ENCODE measurements at regions not wholly inside any gene's neighbourhood (a gene's known extent, or its start where the extent isn't known, plus 50 kb on each side); places are given as distances from the start of the nearest gene placed in this dataset.

DNA sequence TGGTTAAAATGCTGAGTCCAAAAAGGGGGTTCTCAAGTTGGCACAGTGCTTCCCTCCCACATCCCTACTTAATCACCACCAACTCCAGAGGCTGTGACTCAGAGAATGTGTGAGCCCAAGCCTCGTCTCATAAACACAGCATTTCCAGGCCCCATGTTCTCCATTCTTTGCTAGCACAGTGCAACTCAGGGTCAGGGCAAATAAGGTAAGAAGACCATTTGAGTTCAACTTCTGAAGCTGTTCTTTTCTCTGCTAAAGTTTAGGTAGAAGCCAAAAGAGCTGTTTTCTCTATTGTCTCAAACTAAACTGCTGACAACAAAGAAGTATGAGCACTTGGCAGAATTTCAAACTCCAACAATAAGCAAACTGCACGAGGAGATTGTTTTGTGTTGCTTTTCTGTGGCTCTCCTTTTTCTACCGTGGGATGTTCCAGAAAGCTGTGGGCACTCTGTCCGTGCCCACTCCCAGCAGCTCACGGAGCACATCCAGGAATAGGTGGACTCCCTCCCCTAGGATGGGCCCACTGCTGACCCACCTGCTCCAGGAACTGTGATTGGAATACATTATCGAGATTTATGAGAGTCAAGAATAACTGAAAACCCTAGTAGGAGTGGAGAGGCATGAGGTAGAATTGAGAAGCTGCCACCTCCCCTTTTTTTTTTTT is 494.3 kb downstream of the COG6 start:
- H3K36me3 ChIP-seq (replicated peaks; ENCODE audit: control insufficient read depth, insufficient read depth, low read length) = no peaks in the 10 kb centered on the region
- DNase-seq = no peak
- no peak overlapping the region for H3K4me3 ChIP-seq (ENCODE audit: insufficient read depth, low read depth, low read length)
- no peaks in the 10 kb centered on the region for H3K27me3 ChIP-seq (ENCODE audit: control insufficient read depth, insufficient read depth, low read length)

DNA sequence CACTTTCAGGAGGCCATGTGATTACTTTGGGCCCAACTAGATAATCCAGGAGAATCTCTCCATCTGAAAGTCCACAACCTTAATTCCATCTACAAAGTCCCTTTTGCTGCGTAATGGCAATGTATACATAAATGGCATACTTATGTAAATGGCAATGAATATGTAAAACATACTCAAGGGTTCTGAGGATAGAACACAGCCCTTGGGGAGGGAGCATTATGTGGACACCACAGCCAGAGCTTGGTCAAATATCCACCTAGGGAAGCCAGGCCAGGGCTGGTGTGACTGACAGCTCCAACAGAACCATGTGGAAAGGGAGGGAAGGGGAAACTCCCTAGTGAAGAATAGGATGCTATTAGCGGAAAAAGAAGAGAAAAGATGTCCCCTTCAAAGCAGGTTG is 496.2 kb downstream of the COG6 start:
- no peaks in the 10 kb centered on the region for H3K27me3 ChIP-seq (ENCODE audit: control insufficient read depth, insufficient read depth, low read length)
- H3K36me3 ChIP-seq (replicated peaks; ENCODE audit: control insufficient read depth, insufficient read depth, low read length) = no peaks in the 10 kb centered on the region
- no peak overlapping the region for H3K4me3 ChIP-seq (ENCODE audit: insufficient read depth, low read depth, low read length)
- no peak for DNase-seq

DNA sequence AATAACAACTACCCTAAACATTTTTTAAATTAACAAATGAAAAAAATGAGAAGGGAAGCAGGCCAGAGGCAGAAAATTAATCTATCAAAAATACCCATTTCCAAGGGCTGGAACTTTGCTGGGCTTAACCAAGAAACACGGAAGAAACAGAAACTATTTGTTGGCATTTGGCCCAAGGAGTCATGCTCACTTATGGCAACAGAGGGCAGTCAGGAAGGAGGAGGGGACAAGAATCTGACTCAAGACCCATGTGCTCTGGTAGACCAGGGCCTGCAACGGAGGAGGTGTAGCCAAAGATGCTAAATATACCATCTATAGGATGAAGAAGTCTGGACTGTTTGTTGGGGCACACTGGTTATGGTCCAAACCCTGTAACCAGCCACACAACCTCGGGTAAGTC is 496.7 kb downstream of the COG6 start:
- DNase-seq = no peak
- Histone ChIP-seq H3K36me3 (replicated peaks; ENCODE audit: control insufficient read depth, insufficient read depth, low read length) (no peaks in the 10 kb centered on the region), H3K4me3 (ENCODE audit: insufficient read depth, low read depth, low read length) (no peak overlapping the region), H3K27me3 (ENCODE audit: control insufficient read depth, insufficient read depth, low read length) (no peaks in the 10 kb centered on the region)

DNA sequence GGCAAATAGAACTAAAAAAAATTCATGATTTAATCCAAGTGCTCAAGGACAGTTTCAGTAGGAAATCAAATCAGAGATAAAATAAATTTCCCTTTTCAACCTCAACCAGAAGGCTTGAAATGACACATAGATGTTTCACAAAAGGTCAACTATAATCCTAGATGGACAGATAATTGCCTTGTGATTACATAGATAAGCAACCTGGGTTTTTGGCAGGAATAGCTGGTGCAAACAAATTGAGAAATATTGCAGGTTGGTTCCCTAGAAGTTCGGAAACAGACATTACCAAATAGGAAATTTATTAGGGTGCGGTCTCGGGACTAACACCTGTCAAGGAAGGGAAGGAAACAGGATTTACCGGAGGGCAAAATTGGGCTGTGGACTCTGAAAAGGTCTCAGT is 497.5 kb downstream of the COG6 start:
- H3K36me3 ChIP-seq (replicated peaks; ENCODE audit: control insufficient read depth, insufficient read depth, low read length) = no peaks in the 10 kb centered on the region
- H3K4me3 ChIP-seq (ENCODE audit: insufficient read depth, low read depth, low read length) = no peak overlapping the region
- H3K27me3 ChIP-seq (ENCODE audit: control insufficient read depth, insufficient read depth, low read length) = no peaks in the 10 kb centered on the region
- DNase-seq = no peak

DNA sequence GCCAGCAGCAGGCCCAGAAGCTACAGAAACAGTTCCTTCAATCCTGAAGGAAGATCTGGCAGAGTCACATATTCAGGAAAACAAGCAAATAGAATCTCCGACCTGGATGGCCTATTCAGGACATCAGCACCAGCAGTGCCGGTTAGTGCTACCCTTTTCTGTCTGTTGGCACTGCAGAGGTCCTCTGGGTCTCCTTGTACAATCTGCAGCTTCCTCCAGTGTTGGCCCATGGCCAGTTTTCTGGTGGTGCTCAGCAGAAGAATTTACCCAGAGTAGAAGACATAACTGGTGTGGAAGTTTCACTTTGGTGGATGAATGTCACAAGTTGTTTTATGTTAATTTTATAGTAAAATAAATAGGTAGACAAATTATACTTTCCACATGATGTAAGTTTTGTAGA is 498.1 kb downstream of the COG6 start:
- no peak for DNase-seq
- Histone ChIP-seq H3K36me3 (replicated peaks; ENCODE audit: control insufficient read depth, insufficient read depth, low read length) (no peaks in the 10 kb centered on the region), H3K27me3 (ENCODE audit: control insufficient read depth, insufficient read depth, low read length) (no peaks in the 10 kb centered on the region), H3K4me3 (ENCODE audit: insufficient read depth, low read depth, low read length) (no peak overlapping the region)

DNA sequence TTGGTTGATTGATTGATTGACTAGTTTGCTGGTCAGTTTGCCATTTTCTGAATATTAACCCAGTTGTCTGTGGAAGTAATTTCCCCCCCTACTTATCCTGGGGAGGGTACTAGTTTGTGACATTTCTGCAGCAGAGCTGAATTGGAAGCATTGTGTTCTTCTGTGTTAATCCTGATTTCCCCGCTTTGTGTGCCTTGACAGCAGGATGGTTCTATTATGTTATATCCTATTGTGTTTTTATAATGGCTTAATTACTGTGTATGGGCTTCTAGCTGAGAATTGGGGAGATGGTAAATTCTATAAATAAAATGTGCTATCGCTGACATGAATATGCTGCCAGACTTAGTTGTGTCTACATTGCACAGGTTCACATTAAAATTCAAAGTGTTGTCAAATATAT is 499.7 kb downstream of the COG6 start:
- no peak for DNase-seq
- Histone ChIP-seq H3K27me3 (ENCODE audit: control insufficient read depth, insufficient read depth, low read length) (no peaks in the 10 kb centered on the region), H3K4me3 (ENCODE audit: insufficient read depth, low read depth, low read length) (no peak overlapping the region), H3K36me3 (replicated peaks; ENCODE audit: control insufficient read depth, insufficient read depth, low read length) (no peaks in the 10 kb centered on the region)

DNA sequence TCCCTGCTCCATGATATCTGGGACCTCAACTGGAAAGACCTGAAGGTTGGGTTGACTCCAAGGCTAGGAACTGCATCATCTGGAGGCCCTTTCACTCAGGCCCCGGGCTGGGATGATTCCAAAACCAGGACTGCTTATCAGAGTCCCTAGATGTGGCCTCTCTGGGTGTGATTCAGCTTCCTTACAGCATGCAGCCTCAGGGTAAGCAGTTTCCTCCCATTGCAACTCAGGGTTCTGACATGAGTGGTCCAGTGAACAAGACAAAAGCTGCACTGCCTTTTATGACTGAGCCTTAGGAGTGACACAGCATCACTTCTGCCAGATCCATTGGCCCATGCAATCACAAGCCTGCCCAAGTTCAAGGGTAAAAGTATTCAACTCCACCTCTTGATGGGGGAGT is 502.8 kb downstream of the COG6 start:
- no peaks in the 10 kb centered on the region for H3K27me3 ChIP-seq (ENCODE audit: control insufficient read depth, insufficient read depth, low read length)
- DNase-seq = no peak
- no peaks in the 10 kb centered on the region for H3K36me3 ChIP-seq (replicated peaks; ENCODE audit: control insufficient read depth, insufficient read depth, low read length)
- H3K4me3 ChIP-seq (ENCODE audit: insufficient read depth, low read depth, low read length) = no peak overlapping the region

DNA sequence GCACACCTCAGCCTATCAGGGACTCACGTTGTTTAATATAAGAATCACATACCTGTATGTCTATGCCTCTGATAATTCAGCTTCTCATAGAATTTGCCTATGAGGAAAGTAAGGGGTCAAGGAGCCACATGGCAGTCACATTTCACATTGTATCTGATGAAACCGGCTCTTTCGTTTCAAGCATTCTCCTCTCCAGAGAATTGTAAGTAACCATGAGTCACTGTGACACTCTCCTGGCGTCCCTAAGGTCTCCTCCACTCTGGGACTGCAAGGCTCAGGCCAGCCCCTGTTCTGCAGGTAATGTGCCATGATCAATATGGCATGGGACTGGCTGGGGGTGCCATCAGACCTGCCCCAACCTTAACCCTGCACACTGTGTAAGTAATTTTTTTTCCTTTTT is 503.3 kb downstream of the COG6 start:
- no peaks in the 10 kb centered on the region for H3K27me3 ChIP-seq (ENCODE audit: control insufficient read depth, insufficient read depth, low read length)
- no peak for DNase-seq
- no peaks in the 10 kb centered on the region for H3K36me3 ChIP-seq (replicated peaks; ENCODE audit: control insufficient read depth, insufficient read depth, low read length)
- H3K4me3 ChIP-seq (ENCODE audit: insufficient read depth, low read depth, low read length) = no peak overlapping the region

DNA sequence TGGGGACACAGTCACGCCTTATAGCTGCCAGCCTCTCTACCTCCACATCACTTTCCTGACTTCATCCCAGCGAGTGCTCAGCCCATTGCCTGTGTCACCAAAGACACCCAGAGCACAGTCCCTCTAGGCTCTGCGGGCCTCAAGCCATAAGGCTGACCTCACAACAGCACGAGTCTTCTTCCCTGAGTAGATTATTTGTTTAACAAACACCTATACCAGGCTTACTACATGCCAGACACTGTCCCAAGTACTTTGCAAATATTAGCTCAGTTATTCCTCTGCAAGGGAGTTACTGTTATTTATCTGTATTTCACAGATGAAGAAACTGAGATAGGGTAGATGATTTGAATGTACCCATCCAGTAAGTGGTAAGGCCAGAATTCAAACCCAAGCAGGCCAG is 504.3 kb downstream of the COG6 start:
- Histone ChIP-seq H3K27me3 (ENCODE audit: control insufficient read depth, insufficient read depth, low read length) (no peaks in the 10 kb centered on the region), H3K36me3 (replicated peaks; ENCODE audit: control insufficient read depth, insufficient read depth, low read length) (no peaks in the 10 kb centered on the region), H3K4me3 (ENCODE audit: insufficient read depth, low read depth, low read length) (no peak overlapping the region)
- no peak for DNase-seq

DNA sequence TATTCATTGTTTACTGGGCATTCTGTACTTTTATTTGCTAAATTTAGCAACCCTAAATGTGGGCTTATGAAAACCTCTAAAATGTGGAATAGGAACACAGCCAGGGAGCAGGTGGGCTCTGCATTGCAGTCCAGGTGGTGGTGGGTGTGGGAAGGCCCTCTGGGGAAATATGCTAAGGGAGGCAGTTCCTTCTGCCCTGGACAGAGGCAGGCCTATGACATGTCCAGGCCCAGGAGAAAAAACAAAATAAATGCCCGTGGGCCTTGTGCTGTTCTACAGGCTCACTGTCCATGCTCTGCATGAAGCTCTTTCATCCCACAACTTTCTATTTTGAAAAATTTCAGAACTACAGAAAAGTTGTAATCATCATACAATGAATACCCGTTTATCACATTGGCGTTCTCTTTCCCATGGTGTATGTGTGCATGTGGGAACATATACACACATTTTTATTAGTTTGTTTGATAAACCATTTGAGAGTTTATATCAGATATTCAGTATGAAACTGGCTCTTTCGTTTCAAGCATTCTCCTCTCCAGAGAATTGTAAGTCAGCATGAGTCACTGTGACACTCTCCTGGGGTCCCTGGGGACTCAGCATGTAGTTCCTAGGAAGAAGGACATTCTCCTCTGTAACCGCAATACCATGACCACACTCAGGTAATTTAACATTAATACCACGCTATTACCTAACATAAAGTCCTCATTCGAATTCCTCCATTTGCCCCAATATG is 505.3 kb downstream of the COG6 start:
- Histone ChIP-seq H3K4me3 (ENCODE audit: insufficient read depth, low read depth, low read length) (no peak overlapping the region), H3K36me3 (replicated peaks; ENCODE audit: control insufficient read depth, insufficient read depth, low read length) (no peaks in the 10 kb centered on the region), H3K27me3 (ENCODE audit: control insufficient read depth, insufficient read depth, low read length) (no peaks in the 10 kb centered on the region)
- no peak for DNase-seq

DNA sequence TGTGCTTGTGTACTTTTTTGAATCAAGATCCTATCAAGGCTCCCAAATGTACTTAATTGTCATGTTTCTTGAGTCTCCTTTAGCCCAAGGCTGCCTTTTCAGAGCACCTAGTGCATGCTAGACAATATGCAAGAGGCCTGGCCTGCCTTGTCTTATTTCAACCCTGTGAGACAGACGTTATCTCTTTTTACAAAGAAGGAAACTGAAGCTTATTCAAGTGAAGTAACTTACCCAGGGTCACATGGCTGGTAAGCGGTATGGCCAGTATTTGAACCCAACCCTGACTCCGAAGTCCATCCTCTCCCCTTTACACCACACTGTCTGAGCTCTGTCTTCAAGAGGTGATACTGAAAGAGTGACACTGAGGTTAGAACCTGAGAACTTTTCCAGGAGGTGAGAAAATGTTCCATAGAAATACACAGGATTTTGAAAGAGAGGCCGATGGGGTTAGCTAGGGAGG is 505.1 kb downstream of the FOXO1 start:
- no peaks in the 10 kb centered on the region for H3K36me3 ChIP-seq (replicated peaks; ENCODE audit: control insufficient read depth, insufficient read depth, low read length)
- H3K27me3 ChIP-seq (ENCODE audit: control insufficient read depth, insufficient read depth, low read length) = no peaks in the 10 kb centered on the region
- DNase-seq = no peak
- H3K4me3 ChIP-seq (ENCODE audit: insufficient read depth, low read depth, low read length) = no peak overlapping the region

DNA sequence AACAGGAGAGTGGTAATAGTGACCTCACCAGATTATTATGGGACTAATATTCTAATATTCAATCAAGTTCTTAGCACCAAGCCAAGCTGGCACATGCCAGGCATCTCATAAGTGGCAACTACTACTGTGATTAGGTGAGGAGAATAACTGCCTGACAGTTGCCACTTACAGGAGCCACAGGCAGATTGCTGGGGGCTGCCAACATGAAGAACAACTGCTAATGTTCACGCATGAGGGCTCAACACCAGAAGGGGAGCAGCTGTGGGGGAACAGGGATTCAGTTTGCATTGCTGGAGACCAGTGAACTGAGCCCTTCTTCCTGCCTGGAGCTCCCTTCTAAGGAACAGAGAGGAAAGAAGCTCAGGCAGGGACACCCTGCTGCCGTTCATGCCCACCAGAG is 504.5 kb downstream of the FOXO1 start:
- no peak for DNase-seq
- no peak overlapping the region for H3K4me3 ChIP-seq (ENCODE audit: insufficient read depth, low read depth, low read length)
- H3K27me3 ChIP-seq (ENCODE audit: control insufficient read depth, insufficient read depth, low read length) = no peaks in the 10 kb centered on the region
- H3K36me3 ChIP-seq (replicated peaks; ENCODE audit: control insufficient read depth, insufficient read depth, low read length) = no peaks in the 10 kb centered on the region

DNA sequence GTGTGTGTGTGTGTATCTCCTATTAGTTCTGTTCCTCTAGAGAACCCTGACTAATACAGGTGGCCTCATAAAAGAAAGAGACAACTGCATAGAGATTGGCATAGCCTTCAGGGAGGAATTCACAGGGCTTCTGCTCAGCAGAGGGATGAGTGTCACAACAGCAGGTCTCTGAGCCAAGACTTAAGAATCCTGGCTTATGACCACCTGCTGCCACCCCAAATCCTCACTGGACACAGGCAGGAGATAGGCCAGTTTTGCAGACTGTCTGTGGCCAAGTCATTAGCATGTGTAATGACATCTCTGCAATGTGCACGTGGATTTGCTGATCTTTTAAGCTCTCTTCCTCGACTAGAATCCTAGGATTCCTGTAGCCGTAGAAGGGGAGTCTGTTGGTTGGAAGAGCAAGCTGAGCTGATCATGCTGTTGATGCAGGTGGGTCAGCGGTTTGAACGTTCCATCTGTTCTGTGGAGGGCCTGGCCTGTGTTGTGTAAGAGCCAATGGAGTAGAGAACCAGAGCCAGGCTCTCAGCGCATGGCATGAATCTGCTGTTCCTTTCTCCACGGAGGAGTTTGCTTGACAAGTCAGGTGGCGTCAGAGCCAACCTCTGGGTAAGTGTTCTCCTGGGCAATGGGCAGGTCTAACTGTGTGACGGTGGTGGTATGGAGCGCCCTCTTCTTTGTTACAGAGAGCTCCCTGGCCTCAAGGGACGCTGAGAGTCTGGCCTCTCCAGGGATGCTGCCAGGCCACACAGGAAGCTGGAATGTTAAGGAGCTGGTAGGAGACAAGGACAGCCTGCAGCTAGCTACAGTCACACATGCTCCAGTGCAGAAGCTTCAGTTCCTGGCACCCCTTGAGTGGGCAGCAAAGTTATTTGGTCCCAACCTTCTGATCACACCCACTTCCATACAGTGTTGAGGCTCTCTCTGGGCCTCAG is 503.1 kb downstream of the FOXO1 start:
- DNase-seq = no peak
- no peaks in the 10 kb centered on the region for H3K36me3 ChIP-seq (replicated peaks; ENCODE audit: control insufficient read depth, insufficient read depth, low read length)
- no peak overlapping the region for H3K4me3 ChIP-seq (ENCODE audit: insufficient read depth, low read depth, low read length)
- no peaks in the 10 kb centered on the region for H3K27me3 ChIP-seq (ENCODE audit: control insufficient read depth, insufficient read depth, low read length)

DNA sequence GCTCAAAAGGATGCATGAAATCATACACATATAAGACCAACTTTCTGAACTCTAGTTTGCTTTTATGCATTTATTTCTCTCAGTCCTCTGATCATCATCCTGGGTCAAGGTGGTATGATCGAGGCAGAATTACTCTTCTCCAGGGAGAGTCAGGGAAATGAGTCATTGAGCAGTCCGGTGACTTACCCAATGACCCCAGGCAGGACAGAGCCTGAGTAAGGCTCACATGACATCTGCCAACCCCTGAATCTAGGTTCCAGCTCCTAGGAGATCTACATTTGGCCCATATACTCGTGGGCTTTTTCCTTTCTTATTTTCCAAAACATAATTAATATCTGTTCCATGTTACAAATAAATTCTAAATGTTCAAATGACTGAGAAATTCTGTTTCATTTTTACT is 502.3 kb downstream of the FOXO1 start:
- Histone ChIP-seq H3K4me3 (ENCODE audit: insufficient read depth, low read depth, low read length) (no peak overlapping the region), H3K36me3 (replicated peaks; ENCODE audit: control insufficient read depth, insufficient read depth, low read length) (no peaks in the 10 kb centered on the region), H3K27me3 (ENCODE audit: control insufficient read depth, insufficient read depth, low read length) (no peaks in the 10 kb centered on the region)
- no peak for DNase-seq
